ENCODE measurements at regions not wholly inside any gene's neighbourhood (a gene's known extent, or its start where the extent isn't known, plus 50 kb on each side); places are given as distances from the start of the nearest gene placed in this dataset.

DNA sequence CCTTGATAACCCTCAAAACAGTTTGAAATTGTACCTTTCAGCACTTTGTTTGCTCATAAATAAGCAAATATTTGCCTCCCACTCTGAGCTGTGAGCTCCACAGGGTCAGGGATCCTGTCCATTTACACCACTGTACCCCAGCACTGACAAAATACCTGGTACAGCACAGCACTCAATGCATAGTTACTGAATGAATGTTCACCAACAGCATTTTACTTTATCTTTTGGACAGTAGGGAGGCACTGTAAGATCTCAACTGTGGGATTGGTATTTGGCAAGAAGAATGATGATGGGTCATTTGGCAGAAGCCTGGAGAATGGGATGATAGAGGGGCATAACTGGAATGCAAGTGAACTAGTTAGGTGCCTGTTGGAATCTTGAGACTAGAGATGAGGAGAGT, 127.2 kb upstream of the ARGLU1 start:
- Histone ChIP-seq H3K4me1 (peaks cover 0 to 31% (median 2%) of the 10 kb centered on the region in 12 donors), H3K27me3 (no peaks in the 10 kb centered on the region), H3K9me3 (peaks cover 0 to 2% (median 0%) of the 10 kb centered on the region in 12 donors), H3K4me3 (no peak overlapping the region), H3K36me3 (no peaks in the 10 kb centered on the region), H3K27ac (no peak overlapping the region)
- no peak for ATAC-seq
- no peak for DNase-seq
- TF ChIP-seq POLR2A (IDR thresholded peaks at IDR 0.05): no peak
- TF ChIP-seq, protein P1, sequence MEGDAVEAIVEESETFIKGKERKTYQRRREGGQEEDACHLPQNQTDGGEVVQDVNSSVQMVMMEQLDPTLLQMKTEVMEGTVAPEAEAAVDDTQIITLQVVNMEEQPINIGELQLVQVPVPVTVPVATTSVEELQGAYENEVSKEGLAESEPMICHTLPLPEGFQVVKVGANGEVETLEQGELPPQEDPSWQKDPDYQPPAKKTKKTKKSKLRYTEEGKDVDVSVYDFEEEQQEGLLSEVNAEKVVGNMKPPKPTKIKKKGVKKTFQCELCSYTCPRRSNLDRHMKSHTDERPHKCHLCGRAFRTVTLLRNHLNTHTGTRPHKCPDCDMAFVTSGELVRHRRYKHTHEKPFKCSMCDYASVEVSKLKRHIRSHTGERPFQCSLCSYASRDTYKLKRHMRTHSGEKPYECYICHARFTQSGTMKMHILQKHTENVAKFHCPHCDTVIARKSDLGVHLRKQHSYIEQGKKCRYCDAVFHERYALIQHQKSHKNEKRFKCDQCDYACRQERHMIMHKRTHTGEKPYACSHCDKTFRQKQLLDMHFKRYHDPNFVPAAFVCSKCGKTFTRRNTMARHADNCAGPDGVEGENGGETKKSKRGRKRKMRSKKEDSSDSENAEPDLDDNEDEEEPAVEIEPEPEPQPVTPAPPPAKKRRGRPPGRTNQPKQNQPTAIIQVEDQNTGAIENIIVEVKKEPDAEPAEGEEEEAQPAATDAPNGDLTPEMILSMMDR (IDR thresholded peaks at IDR 0.05): no peak
- intact Hi-C loops (cut with DNase I): loop anchor here in 1 of 10 donors (10.0 kb wide), 1 partner anchor 220 kb away; no protein-coding TSS in a partner anchor

DNA sequence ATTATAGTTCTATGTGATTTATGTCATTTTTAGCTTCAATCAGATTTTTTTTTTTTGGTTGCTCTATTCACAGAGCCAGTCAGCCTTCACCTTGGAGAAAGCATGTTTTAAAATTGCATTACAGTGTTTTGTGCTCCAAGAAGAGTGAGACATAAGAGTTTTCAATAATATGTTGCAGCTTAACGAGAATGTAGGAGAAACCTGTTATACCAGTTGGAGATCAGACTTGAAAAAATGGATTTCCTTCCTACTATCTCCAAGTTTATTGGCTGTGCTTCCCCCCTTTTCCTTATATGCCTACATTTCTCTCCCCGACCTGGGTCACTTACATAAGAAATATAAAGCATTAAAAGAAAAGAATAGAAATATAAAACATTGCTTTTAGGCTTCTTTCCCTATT, 123.9 kb upstream of the ARGLU1 start:
- no peak for DNase-seq
- H3K4me3 ChIP-seq: no peak overlapping the region
- ATAC-seq: no peak
- H3K27ac ChIP-seq: no peak overlapping the region
- no peaks in the 10 kb centered on the region for H3K27me3 ChIP-seq
- H3K4me1 ChIP-seq: peaks cover 0 to 26% (median 2%) of the 10 kb centered on the region in 12 donors
- intact Hi-C loops (cut with DNase I): loop anchor here in 1 of 10 donors (10.0 kb wide), 1 partner anchor 223 kb away; no protein-coding TSS in a partner anchor
- TF ChIP-seq, protein P1 (IDR thresholded peaks at IDR 0.05): no peak
- TF ChIP-seq POLR2A (IDR thresholded peaks at IDR 0.05): no peak
- H3K9me3 ChIP-seq: peaks cover 0 to 3% (median 0%) of the 10 kb centered on the region in 12 donors
- WGBS, 4 donors: 54 to 62% (median 56%) methylated on average over 2 of the region's 2 CpGs
- no peaks in the 10 kb centered on the region for H3K36me3 ChIP-seq

DNA sequence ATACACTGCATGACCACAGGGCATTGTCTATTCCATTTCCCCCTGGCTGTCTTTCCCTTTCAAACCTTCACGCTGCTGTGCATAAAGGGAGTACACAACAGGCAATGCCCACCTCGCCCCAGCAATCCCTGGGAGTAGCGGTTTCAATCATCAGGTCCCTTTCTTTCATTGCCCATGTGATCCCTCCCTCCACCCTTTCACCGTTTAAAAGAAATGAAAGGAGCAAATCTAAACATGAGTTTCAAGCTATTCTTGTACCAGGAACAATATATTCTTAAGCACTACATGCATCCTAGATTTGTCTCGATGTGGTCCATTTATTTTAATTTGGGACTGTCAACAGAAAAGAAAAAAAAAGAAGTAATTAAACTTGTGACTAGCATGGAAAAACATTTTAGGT, 123.4 kb upstream of the ARGLU1 start:
- intact Hi-C loops (cut with DNase I): loop anchor here in 1 of 10 donors (10.0 kb wide), 1 partner anchor 223 kb away; no protein-coding TSS in a partner anchor
- ATAC-seq (no peak), DNase-seq (no peak)
- H3K27ac ChIP-seq: peak overlapping the region in 10 of 12 donors; percentile 17 to 76 (median 33)
- 62 to 81% (median 69%) methylated on average over 5 of the region's 5 CpGs for WGBS, 4 donors
- no peaks in the 10 kb centered on the region for H3K27me3 ChIP-seq
- no peak overlapping the region for H3K4me3 ChIP-seq
- no peak for TF ChIP-seq POLR2A (IDR thresholded peaks at IDR 0.05)
- no peaks in the 10 kb centered on the region for H3K36me3 ChIP-seq
- H3K4me1 ChIP-seq: peaks cover 0 to 25% (median under 1%) of the 10 kb centered on the region in 12 donors
- H3K9me3 ChIP-seq: peaks cover 0 to 3% (median 0%) of the 10 kb centered on the region in 12 donors

DNA sequence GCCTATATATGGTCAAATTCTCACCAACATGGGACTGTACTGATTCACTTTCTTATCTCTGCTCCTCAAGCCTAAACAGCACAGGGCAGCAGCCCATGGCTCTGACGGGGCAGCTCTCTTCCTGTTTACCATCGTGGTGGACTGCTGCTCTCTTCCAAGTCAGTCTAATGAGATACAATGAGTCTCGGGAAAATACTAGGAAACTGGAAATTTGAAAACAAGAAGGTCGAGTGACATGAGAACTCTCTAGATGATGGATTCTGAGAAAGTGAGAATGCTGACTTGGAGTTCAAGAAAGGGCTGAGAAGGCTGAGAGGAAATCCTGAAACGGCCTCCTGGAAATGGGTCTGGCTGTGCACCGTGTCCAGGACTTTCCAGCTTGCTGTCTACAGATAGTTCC, 122.8 kb upstream of the ARGLU1 start:
- peak overlapping the region in 11 of 12 donors; percentile 17 to 76 (median 31) for H3K27ac ChIP-seq
- H3K4me1 ChIP-seq: peaks cover 0 to 25% (median 0%) of the 10 kb centered on the region in 12 donors
- peak in 3 of 4 donors; percentile 42 to 73 (median 57) for ATAC-seq
- no peak for DNase-seq
- H3K36me3 ChIP-seq: no peaks in the 10 kb centered on the region
- intact Hi-C loops (cut with DNase I): loop anchor here in 1 of 10 donors (10.0 kb wide), 1 partner anchor 224 kb away; no protein-coding TSS in a partner anchor
- H3K9me3 ChIP-seq: peaks cover 0 to 3% (median 0%) of the 10 kb centered on the region in 12 donors
- 30 to 52% (median 37%) methylated on average over 6 of the region's 6 CpGs for WGBS, 4 donors
- no peaks in the 10 kb centered on the region for H3K27me3 ChIP-seq
- no peak overlapping the region for H3K4me3 ChIP-seq
- no peak for TF ChIP-seq POLR2A (IDR thresholded peaks at IDR 0.05)
- TF ChIP-seq, protein P1 (IDR thresholded peaks at IDR 0.05): no peak

DNA sequence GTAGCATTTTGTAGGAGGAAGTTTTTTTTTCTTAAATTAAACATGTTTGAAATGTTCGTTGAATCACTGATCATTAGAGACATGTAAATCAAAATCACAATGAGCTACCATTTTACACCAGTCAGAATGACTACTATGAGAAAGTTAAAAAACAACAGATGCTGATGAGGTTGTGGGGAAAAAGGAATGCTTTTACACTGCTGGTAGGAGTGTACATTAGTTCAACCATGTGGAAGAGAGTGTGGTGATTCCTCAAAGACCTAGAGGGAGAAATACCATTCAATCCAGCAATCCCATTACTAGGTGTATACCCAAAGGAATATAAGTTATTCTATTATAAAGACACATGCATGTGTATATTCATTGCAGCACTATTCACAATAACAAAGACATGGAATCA, 122.0 kb upstream of the ARGLU1 start:
- Histone ChIP-seq H3K4me1 (peaks cover 0 to 28% (median 0%) of the 10 kb centered on the region in 12 donors), H3K27ac (no peak overlapping the region), H3K27me3 (no peaks in the 10 kb centered on the region), H3K9me3 (peaks cover 0 to 3% (median 0%) of the 10 kb centered on the region in 12 donors), H3K36me3 (no peaks in the 10 kb centered on the region), H3K4me3 (no peak overlapping the region)
- DNase-seq (no peak), ATAC-seq (no peak)
- intact Hi-C loops (cut with DNase I): loop anchor here in 5 of 10 donors (5.0 to 10.0 kb wide), 3 partner anchors 225 to 435 kb away; no protein-coding TSS in a partner anchor
- 39 to 95% (median 87%) methylated on average over 1 of the region's 1 CpG for WGBS, 4 donors
- no peak for TF ChIP-seq POLR2A (IDR thresholded peaks at IDR 0.05)
- TF ChIP-seq, protein P1 (IDR thresholded peaks at IDR 0.05): no peak
